GM18502 (cell line): ENCODE measurements at regions not wholly inside any gene's neighbourhood (a gene's known extent, or its start where the extent isn't known, plus 50 kb on each side); places are given as distances from the start of the nearest gene placed in this dataset.

Experiments used
- ATAC-seq: cut with Tn5 transposase; IDR thresholded peaks from one replicate; pipeline ENCODE4 v1.9.1; 2021; ENCODE audit warnings: mild to moderate bottlenecking; ENCODE audit not compliant: unreplicated experiment, poor library complexity

- no peak for ATAC-seq
Observed at GRCh38 chr1:81371864-81372263, 428.9 kb upstream of the ADGRL2 start.

GRCh38 chr1:81369833-81370232 lies 430.9 kb upstream of the ADGRL2 start:
- no peak for ATAC-seq

GRCh38 chr1:81366173-81366572 lies 434.6 kb upstream of the ADGRL2 start:
- ATAC-seq, result no peak

GRCh38 chr1:81364088-81364487 lies 436.6 kb upstream of the ADGRL2 start:
- ATAC-seq, result no peak

- ATAC-seq, result no peak
Observed at GRCh38 chr1:81358151-81358550, 442.6 kb upstream of the ADGRL2 start.

GRCh38 chr1:81351864-81352263 lies 448.9 kb upstream of the ADGRL2 start:
- no peak for ATAC-seq

- ATAC-seq, result no peak
Observed at GRCh38 chr1:81349194-81349965, 451.4 kb upstream of the ADGRL2 start.

GRCh38 chr1:81345110-81345509 lies 455.6 kb upstream of the ADGRL2 start:
- no peak for ATAC-seq

GRCh38 chr1:81340239-81340638 lies 460.5 kb upstream of the ADGRL2 start:
- no peak for ATAC-seq

GRCh38 chr1:81337226-81337625 lies 463.5 kb upstream of the ADGRL2 start:
- ATAC-seq, result no peak

- no peak for ATAC-seq
Observed at GRCh38 chr1:81335876-81336275, 464.9 kb upstream of the ADGRL2 start.

GRCh38 chr1:81330521-81330920 lies 470.2 kb upstream of the ADGRL2 start:
- no peak for ATAC-seq

GRCh38 chr1:81330111-81330510 lies 470.6 kb upstream of the ADGRL2 start:
- ATAC-seq, result no peak

- ATAC-seq, result no peak
Observed at GRCh38 chr1:81329041-81329440, 471.7 kb upstream of the ADGRL2 start.

GRCh38 chr1:81327743-81328142 lies 473.0 kb upstream of the ADGRL2 start:
- no peak for ATAC-seq

- no peak for ATAC-seq
Observed at GRCh38 chr1:81327103-81327710, 473.5 kb upstream of the ADGRL2 start.

- no peak for ATAC-seq
Observed at GRCh38 chr1:81326212-81326611, 474.5 kb upstream of the ADGRL2 start.

GRCh38 chr1:81325397-81325796 lies 475.3 kb upstream of the ADGRL2 start:
- ATAC-seq, result no peak

GRCh38 chr1:81323862-81324261 lies 476.9 kb upstream of the ADGRL2 start:
- ATAC-seq, result no peak

GRCh38 chr1:81317191-81317590 lies 483.5 kb upstream of the ADGRL2 start:
- no peak for ATAC-seq

GRCh38 chr1:81314513-81315233 lies 486.1 kb upstream of the ADGRL2 start:
- ATAC-seq, result no peak
